ENCODE measurements at regions not wholly inside any gene's neighbourhood (a gene's known extent, or its start where the extent isn't known, plus 50 kb on each side); places are given as distances from the start of the nearest gene placed in this dataset.

GRCh38 chr17:14732211-14732610 lies 431.3 kb downstream of the HS3ST3B1 start:
- no peak for TF ChIP-seq EP300 (conservative IDR thresholded peaks at IDR 0.05; ENCODE audit: poor library complexity, severe bottlenecking)
- TF ChIP-seq POLR2AphosphoS5 (IDR thresholded peaks at IDR 0.05) = no peak
- no peak for TF ChIP-seq REST (IDR thresholded peaks at IDR 0.05; ENCODE audit: borderline replicate concordance)

Measured in neural cell (in vitro differentiated cells).